ENCODE measurements at regions not wholly inside any gene's neighbourhood (a gene's known extent, or its start where the extent isn't known, plus 50 kb on each side); places are given as distances from the start of the nearest gene placed in this dataset.

DNA sequence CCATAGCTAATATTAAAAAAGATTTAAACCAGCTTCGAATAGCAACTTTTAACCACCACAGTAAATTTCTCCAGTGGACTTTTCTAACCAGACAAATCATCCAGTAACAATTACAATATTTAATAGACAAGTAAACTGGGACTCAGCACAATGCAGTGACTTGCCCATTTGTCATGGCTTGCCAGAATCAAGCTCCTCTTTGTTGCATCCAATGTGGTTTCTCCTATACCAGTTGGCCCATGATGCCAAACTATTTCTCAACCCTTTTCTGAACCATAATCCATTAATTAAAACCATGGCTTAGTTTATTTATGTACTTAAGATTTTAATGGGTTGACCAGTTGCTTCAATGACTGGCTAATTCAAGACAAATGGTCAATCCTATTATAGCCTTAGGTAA lies 64.4 kb downstream of the DIO2 start:
- no peak for TF ChIP-seq CTCF (IDR thresholded peaks at IDR 0.05)
- peaks cover 3% of the 10 kb centered on the region for H3K9me3 Mint-ChIP-seq
- H3K27ac Mint-ChIP-seq = no peak overlapping the region
- DNase-seq (no peak), ATAC-seq (no peak)
- no peaks in the 10 kb centered on the region for H3K27me3 Mint-ChIP-seq
- H3K36me3 Mint-ChIP-seq (ENCODE audit: low read depth) = no peaks in the 10 kb centered on the region
- POLR2A ChIA-PET = no interaction called here
- H3K4me1 Mint-ChIP-seq (ENCODE audit: low read depth) = no peaks in the 10 kb centered on the region
- CTCF ChIA-PET = no interaction called here
- intact Hi-C loops (cut with micrococcal nuclease) = no loop called here
- no peak overlapping the region for H3K4me3 Mint-ChIP-seq

DNA sequence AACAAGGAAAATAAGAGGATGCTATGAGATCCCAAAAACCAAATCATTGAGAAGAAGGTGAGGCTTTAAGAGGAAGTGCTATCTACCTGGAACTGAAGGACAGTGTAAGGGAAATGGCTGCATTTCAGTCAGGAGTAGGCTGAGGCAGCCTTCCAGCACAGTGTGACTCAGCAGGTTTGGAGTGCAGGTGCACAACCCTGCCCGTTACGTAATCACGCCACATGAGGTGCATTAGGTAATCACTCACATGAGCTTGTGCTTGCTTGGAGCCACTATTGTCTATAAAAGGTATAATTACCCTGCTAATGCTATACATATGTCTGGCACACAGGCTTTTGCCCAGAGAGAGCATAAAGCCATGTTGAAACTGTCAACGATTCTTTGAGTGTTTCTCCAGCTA lies 74.9 kb downstream of the DIO2 start:
- TF ChIP-seq CTCF (IDR thresholded peaks at IDR 0.05) = no peak
- H3K9me3 Mint-ChIP-seq = peaks cover 13% of the 10 kb centered on the region
- DNase-seq (no peak), ATAC-seq (no peak)
- no peaks in the 10 kb centered on the region for H3K27me3 Mint-ChIP-seq
- POLR2A ChIA-PET = no interaction called here
- intact Hi-C loops (cut with micrococcal nuclease) = no loop called here
- no peak overlapping the region for H3K27ac Mint-ChIP-seq
- H3K4me3 Mint-ChIP-seq = no peak overlapping the region
- CTCF ChIA-PET = no interaction called here
- H3K4me1 Mint-ChIP-seq (ENCODE audit: low read depth) = no peaks in the 10 kb centered on the region
- H3K36me3 Mint-ChIP-seq (ENCODE audit: low read depth) = no peaks in the 10 kb centered on the region

- Mint-ChIP-seq H3K4me3 (no peak overlapping the region), H3K9me3 (peaks cover 13% of the 10 kb centered on the region), H3K27ac (no peak overlapping the region), H3K36me3 (ENCODE audit: low read depth) (no peaks in the 10 kb centered on the region), H3K4me1 (ENCODE audit: low read depth) (no peaks in the 10 kb centered on the region), H3K27me3 (no peaks in the 10 kb centered on the region)
- ChIA-PET CTCF (no interaction called here), POLR2A (no interaction called here)
- ATAC-seq = no peak
- DNase-seq = no peak
- intact Hi-C loops (cut with micrococcal nuclease) = no loop called here
- TF ChIP-seq CTCF (IDR thresholded peaks at IDR 0.05) = no peak
Observed at GRCh38 chr14:80135305-80136088, 75.8 kb downstream of the DIO2 start.

DNA sequence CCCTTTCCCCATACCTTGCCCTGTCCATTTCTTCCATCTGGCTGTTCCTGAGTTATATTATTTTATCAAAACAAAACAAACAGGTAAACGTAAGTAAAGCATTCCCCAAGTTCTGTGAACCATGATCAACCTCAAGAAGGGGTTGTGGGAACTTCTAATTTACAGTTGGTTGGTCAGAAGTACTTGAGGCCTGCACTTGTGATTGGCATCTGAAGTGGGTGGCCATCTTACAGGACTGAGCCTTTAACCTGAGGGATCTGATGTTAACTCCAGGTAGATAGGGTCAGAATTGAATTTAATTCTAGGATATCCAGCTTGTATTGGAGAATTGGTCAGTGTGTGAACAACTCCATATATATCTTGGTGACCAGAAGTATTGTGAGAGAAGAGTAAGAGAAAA lies 77.0 kb downstream of the DIO2 start:
- peaks cover 13% of the 10 kb centered on the region for H3K9me3 Mint-ChIP-seq
- ChIA-PET POLR2A (no interaction called here), CTCF (no interaction called here)
- TF ChIP-seq CTCF (IDR thresholded peaks at IDR 0.05) = no peak
- no peaks in the 10 kb centered on the region for H3K4me1 Mint-ChIP-seq (ENCODE audit: low read depth)
- H3K27me3 Mint-ChIP-seq = no peaks in the 10 kb centered on the region
- H3K27ac Mint-ChIP-seq = no peak overlapping the region
- ATAC-seq (no peak), DNase-seq (no peak)
- intact Hi-C loops (cut with micrococcal nuclease) = no loop called here
- no peak overlapping the region for H3K4me3 Mint-ChIP-seq
- no peaks in the 10 kb centered on the region for H3K36me3 Mint-ChIP-seq (ENCODE audit: low read depth)

- Mint-ChIP-seq H3K9me3 (peaks cover 13% of the 10 kb centered on the region), H3K27me3 (no peaks in the 10 kb centered on the region), H3K4me3 (no peak overlapping the region), H3K27ac (no peak overlapping the region), H3K4me1 (ENCODE audit: low read depth) (no peaks in the 10 kb centered on the region), H3K36me3 (ENCODE audit: low read depth) (no peaks in the 10 kb centered on the region)
- POLR2A ChIA-PET = no interaction called here
- intact Hi-C loops (cut with micrococcal nuclease) = no loop called here
- DNase-seq (no peak), ATAC-seq (no peak)
- CTCF ChIA-PET = no interaction called here
- TF ChIP-seq CTCF (IDR thresholded peaks at IDR 0.05) = no peak
Observed at GRCh38 chr14:80133457-80133856, 77.8 kb downstream of the DIO2 start.

All from activated CD8-positive, alpha-beta T cell treated with anti-CD3 and anti-CD28 coated beads for 36 hours (primary cell).